GM12874 (cell line): ENCODE measurements at regions not wholly inside any gene's neighbourhood (a gene's known extent, or its start where the extent isn't known, plus 50 kb on each side); places are given as distances from the start of the nearest gene placed in this dataset.

ENCODE experiments used
- CTCF ChIP-seq: IDR thresholded peaks from 2 replicates; pipeline ENCODE4 v1.5.1; 2011; ENCODE audit warnings: low read depth, mild to moderate bottlenecking, control low read depth, low read length, moderate library complexity; ENCODE audit not compliant: insufficient read depth

- no peak for TF ChIP-seq CTCF
Measured at GRCh38 chr18:24964216-24964615, 387.8 kb downstream of the ZNF521 start.

GRCh38 chr18:24968238-24968775 is 383.7 kb downstream of the ZNF521 start:
- no peak for TF ChIP-seq CTCF

GRCh38 chr18:24972577-24972976 is 379.4 kb downstream of the ZNF521 start:
- no peak for TF ChIP-seq CTCF

GRCh38 chr18:24974431-24974830 is 377.5 kb downstream of the ZNF521 start:
- no peak for TF ChIP-seq CTCF

GRCh38 chr18:24975496-24976372 is 376.2 kb downstream of the ZNF521 start:
- no peak for TF ChIP-seq CTCF

GRCh38 chr18:24976502-24976901 is 375.5 kb downstream of the ZNF521 start:
- no peak for TF ChIP-seq CTCF

GRCh38 chr18:24979235-24979634 is 372.7 kb downstream of the ZNF521 start:
- no peak for TF ChIP-seq CTCF
